Neural cell (in vitro differentiated cells): ENCODE measurements at regions not wholly inside any gene's neighbourhood (a gene's known extent, or its start where the extent isn't known, plus 50 kb on each side); places are given as distances from the start of the nearest gene placed in this dataset.

Experiments
- H2AFZ ChIP-seq: fragments of 200-600, 300-800 bp; sonication (generic), shearing (Covaris generic); 2 replicates; pipeline ENCODE4 v1.6.0; 2014; ENCODE audit warnings: low read depth, mild to moderate bottlenecking, antibody characterized with exemption, low read length, moderate library complexity
- H3F3A ChIP-seq: fragments of 200-600 bp; shearing (Covaris generic); 2 replicates; pipeline ENCODE4 v1.6.1; 2016; ENCODE audit warnings: mild to moderate bottlenecking, moderate library complexity, mixed read lengths, antibody characterized with exemption, low read length; ENCODE audit not compliant: insufficient read depth, poor library complexity, severe bottlenecking
- H3K27ac ChIP-seq: fragments of 200-600, 300-800 bp; sonication (generic), shearing (Covaris generic); 2 replicates; pipeline ENCODE4 v1.5.1; 2014; ENCODE audit warnings: mild to moderate bottlenecking, low read length, moderate library complexity
- H3K27me3 ChIP-seq: fragments of 300-800, 200-600 bp; sonication (generic), shearing (Covaris generic); 2 replicates; pipeline ENCODE4 v1.6.0; 2014; ENCODE audit warnings: mild to moderate bottlenecking, low read depth, low read length, moderate library complexity; ENCODE audit not compliant: insufficient read depth
- H3K36me3 ChIP-seq: fragments of 300-800, 200-600 bp; sonication (generic), shearing (Covaris generic); 2 replicates; pipeline ENCODE4 v1.5.1; 2014; ENCODE audit warnings: mild to moderate bottlenecking, antibody characterized with exemption, low read length, moderate library complexity; ENCODE audit not compliant: insufficient read depth
- H3K4me2 ChIP-seq: fragments of 300-800, 200-600 bp; sonication (generic), shearing (Covaris generic); 2 replicates; pipeline ENCODE4 v1.6.0; 2014; ENCODE audit warnings: mild to moderate bottlenecking, low read length
- H3K4me3 ChIP-seq: fragments of 300-800, 200-600 bp; sonication (generic), shearing (Covaris generic); 2 replicates; pipeline ENCODE4 v1.5.1; 2014; ENCODE audit warnings: mild to moderate bottlenecking, low read length, moderate library complexity
- H3K79me2 ChIP-seq: fragments of 200-600 bp; shearing (Covaris generic); replicated peaks from 2 replicates; pipeline ENCODE4 v1.6.0; 2014; ENCODE audit warnings: mild to moderate bottlenecking, low read length, moderate library complexity; ENCODE audit not compliant: insufficient read depth
- H3K9ac ChIP-seq: fragments of 300-800, 200-600 bp; sonication (generic), shearing (Covaris generic); 2 replicates; pipeline ENCODE4 v1.6.1; 2016; ENCODE audit warnings: mild to moderate bottlenecking, low read length, mixed read lengths
- H3K9me2 ChIP-seq: fragments of 200-600 bp; shearing (Covaris generic); 2 replicates; pipeline ENCODE4 v1.6.1; 2016; ENCODE audit warnings: mild to moderate bottlenecking, low read length, mixed read lengths; ENCODE audit not compliant: insufficient read depth
- H3K9me3 ChIP-seq: fragments of 200-600, 300-800 bp; sonication (generic), shearing (Covaris generic); 2 replicates; pipeline ENCODE4 v1.6.1; 2016; ENCODE audit warnings: mild to moderate bottlenecking, mixed run types, low read length, moderate library complexity, mixed read lengths
- H4K20me1 ChIP-seq: fragments of 200-600 bp; shearing (Covaris generic); 2 replicates; pipeline ENCODE4 v1.6.1; 2016; ENCODE audit warnings: mild to moderate bottlenecking, mixed run types; ENCODE audit not compliant: insufficient read depth
- EP300 ChIP-seq: fragments of 450-650 bp; conservative IDR thresholded peaks from 2 replicates; pipeline ENCODE4 v1.6.1; 2014; ENCODE audit warnings: antibody characterized with exemption, mild to moderate bottlenecking, moderate library complexity; ENCODE audit not compliant: poor library complexity, severe bottlenecking
- EZH2 ChIP-seq: fragments of 200-600, 300-800 bp; shearing (Covaris generic), sonication (generic); IDR thresholded peaks from 2 replicates; pipeline ENCODE4 v1.6.1; 2014; ENCODE audit warnings: antibody characterized with exemption, low read length, borderline replicate concordance, mild to moderate bottlenecking; ENCODE audit not compliant: insufficient read depth, poor library complexity, severe bottlenecking
- MXI1 ChIP-seq: fragments of 450-650 bp; conservative IDR thresholded peaks from 2 replicates; pipeline ENCODE4 v1.6.1; 2014; ENCODE audit warnings: antibody characterized with exemption, mild to moderate bottlenecking; ENCODE audit not compliant: poor library complexity, severe bottlenecking
- POLR2AphosphoS5 ChIP-seq: IDR thresholded peaks from 2 replicates; pipeline ENCODE4 v1.6.1; 2012
- RAD21 ChIP-seq: fragments of 450-650 bp; conservative IDR thresholded peaks from 2 replicates; pipeline ENCODE4 v1.6.1; 2014; ENCODE audit warnings: antibody characterized with exemption, mild to moderate bottlenecking, moderate library complexity
- SMC3 ChIP-seq: fragments of 450-650 bp; conservative IDR thresholded peaks from 2 replicates; pipeline ENCODE4 v1.6.1; 2014; ENCODE audit warnings: antibody characterized with exemption, mild to moderate bottlenecking, moderate library complexity; ENCODE audit not compliant: poor library complexity
- TAF1 ChIP-seq: IDR thresholded peaks from 2 replicates; pipeline ENCODE4 v1.6.1; 2012; ENCODE audit warnings: low read depth
- TF ChIP-seq, protein P1 (sequence below): fragments of 450-650 bp; IDR thresholded peaks from 2 replicates; pipeline ENCODE4 v1.5.1; 2014; ENCODE audit warnings: antibody characterized with exemption, mild to moderate bottlenecking, moderate library complexity; ENCODE audit not compliant: poor library complexity, severe bottlenecking
- TF ChIP-seq, protein P2 (sequence below): IDR thresholded peaks from 2 replicates; pipeline ENCODE4 v1.6.1; 2012; ENCODE audit warnings: borderline replicate concordance

DNA sequence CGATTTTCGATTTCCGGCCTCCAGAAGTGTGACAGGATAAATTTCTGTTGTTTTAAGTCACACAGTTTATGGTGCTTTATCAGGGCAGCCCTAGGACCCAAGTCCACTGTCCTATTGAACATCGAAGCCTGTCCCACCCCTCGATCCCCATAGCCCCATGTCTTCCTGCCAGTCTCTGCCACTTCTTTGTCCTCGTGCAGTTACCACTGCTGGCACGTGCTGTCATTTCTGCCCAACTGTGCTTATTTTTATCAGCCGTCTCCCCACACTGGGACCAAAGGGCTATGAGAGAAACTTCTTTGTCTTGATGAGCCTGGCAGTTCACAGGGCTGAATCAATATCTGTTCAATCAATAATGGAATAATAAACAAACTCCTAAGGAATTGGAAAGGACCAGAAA, 146.7 kb downstream of the PSMG1 start:
- Histone ChIP-seq H3K9ac (no peak overlapping the region), H3K27me3 (no peaks in the 10 kb centered on the region), H3K9me3 (no peaks in the 10 kb centered on the region), H2AFZ (no peak overlapping the region), H3K4me2 (no peak overlapping the region), H3K36me3 (no peaks in the 10 kb centered on the region), H3K27ac (no peak overlapping the region), H3K9me2 (no peaks in the 10 kb centered on the region), H3K79me2 (no peaks in the 10 kb centered on the region), H3F3A (no peaks in the 10 kb centered on the region), H3K4me3 (no peak overlapping the region), H4K20me1 (no peaks in the 10 kb centered on the region)
- TF ChIP-seq EP300 (no peak), MXI1 (no peak), TAF1 (no peak), EZH2 (no peak), POLR2AphosphoS5 (no peak), RAD21 (no peak), SMC3 (no peak)
- TF ChIP-seq, protein P1, sequence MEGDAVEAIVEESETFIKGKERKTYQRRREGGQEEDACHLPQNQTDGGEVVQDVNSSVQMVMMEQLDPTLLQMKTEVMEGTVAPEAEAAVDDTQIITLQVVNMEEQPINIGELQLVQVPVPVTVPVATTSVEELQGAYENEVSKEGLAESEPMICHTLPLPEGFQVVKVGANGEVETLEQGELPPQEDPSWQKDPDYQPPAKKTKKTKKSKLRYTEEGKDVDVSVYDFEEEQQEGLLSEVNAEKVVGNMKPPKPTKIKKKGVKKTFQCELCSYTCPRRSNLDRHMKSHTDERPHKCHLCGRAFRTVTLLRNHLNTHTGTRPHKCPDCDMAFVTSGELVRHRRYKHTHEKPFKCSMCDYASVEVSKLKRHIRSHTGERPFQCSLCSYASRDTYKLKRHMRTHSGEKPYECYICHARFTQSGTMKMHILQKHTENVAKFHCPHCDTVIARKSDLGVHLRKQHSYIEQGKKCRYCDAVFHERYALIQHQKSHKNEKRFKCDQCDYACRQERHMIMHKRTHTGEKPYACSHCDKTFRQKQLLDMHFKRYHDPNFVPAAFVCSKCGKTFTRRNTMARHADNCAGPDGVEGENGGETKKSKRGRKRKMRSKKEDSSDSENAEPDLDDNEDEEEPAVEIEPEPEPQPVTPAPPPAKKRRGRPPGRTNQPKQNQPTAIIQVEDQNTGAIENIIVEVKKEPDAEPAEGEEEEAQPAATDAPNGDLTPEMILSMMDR = no peak
- TF ChIP-seq, protein P2, sequence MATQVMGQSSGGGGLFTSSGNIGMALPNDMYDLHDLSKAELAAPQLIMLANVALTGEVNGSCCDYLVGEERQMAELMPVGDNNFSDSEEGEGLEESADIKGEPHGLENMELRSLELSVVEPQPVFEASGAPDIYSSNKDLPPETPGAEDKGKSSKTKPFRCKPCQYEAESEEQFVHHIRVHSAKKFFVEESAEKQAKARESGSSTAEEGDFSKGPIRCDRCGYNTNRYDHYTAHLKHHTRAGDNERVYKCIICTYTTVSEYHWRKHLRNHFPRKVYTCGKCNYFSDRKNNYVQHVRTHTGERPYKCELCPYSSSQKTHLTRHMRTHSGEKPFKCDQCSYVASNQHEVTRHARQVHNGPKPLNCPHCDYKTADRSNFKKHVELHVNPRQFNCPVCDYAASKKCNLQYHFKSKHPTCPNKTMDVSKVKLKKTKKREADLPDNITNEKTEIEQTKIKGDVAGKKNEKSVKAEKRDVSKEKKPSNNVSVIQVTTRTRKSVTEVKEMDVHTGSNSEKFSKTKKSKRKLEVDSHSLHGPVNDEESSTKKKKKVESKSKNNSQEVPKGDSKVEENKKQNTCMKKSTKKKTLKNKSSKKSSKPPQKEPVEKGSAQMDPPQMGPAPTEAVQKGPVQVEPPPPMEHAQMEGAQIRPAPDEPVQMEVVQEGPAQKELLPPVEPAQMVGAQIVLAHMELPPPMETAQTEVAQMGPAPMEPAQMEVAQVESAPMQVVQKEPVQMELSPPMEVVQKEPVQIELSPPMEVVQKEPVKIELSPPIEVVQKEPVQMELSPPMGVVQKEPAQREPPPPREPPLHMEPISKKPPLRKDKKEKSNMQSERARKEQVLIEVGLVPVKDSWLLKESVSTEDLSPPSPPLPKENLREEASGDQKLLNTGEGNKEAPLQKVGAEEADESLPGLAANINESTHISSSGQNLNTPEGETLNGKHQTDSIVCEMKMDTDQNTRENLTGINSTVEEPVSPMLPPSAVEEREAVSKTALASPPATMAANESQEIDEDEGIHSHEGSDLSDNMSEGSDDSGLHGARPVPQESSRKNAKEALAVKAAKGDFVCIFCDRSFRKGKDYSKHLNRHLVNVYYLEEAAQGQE = no peak

DNA sequence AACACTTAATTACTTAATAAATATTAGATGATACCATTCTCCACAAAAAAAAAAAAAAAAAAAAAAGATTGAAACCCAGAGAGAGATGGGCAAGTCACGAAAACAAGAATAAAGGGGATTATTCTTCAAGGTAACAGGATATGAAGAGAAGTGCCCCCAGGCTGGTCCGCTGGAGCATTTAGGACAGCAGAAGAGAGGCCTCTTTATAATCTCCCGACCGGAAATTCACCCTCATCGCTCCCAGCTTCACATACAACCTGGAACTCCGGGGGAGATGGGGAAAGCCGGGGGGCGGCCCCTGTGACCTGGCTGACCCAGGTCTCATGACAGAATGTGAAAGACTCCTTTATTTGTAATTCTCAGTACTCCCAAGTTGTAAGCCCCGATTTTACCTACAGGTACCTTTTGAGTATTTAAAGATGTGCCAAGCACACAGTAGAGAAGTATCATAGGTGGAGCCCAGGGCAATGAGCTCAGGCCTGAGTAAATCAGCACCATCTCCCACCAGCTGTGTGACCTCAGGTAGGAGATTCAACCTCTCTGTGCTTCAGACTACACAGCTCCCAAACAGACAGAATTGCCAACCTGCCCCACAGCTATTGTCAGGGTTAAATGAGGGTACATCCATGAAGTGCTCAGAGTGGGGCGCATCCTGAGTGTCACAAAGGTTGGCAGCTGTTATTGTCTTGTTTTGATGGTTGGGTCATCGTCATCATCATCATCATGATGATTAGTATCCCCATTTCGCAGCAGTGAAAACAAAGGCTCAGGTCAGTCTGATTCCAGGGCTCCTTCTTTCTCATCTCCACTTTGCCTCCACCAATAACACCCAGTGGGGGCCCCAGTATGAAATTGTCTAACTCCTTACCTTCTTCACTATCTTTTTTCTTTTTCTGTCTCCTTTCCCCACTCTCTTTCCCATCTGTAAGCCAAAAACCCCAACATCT, 148.4 kb downstream of the PSMG1 start:
- H3K9ac ChIP-seq = no peak overlapping the region
- TF ChIP-seq EZH2 (no peak), TAF1 (no peak), POLR2AphosphoS5 (no peak), SMC3 (no peak), EP300 (no peak)
- TF ChIP-seq, protein P2 = no peak
- no peak overlapping the region for H3K4me2 ChIP-seq
- H3F3A ChIP-seq = no peaks in the 10 kb centered on the region
- H3K27ac ChIP-seq = no peak overlapping the region
- H3K9me3 ChIP-seq = no peaks in the 10 kb centered on the region
- H3K36me3 ChIP-seq = no peaks in the 10 kb centered on the region
- no peaks in the 10 kb centered on the region for H3K9me2 ChIP-seq
- no peaks in the 10 kb centered on the region for H3K79me2 ChIP-seq
- H3K4me3 ChIP-seq = no peak overlapping the region
- no peaks in the 10 kb centered on the region for H4K20me1 ChIP-seq
- H3K27me3 ChIP-seq = no peaks in the 10 kb centered on the region
- no peak overlapping the region for H2AFZ ChIP-seq
